AG10803 (cell line): ENCODE measurements at regions not wholly inside any gene's neighbourhood (a gene's known extent, or its start where the extent isn't known, plus 50 kb on each side); places are given as distances from the start of the nearest gene placed in this dataset.

Experiments used
- DNase-seq: peaks from one replicate; pipeline ENCODE4 v3.0.0; 2010; ENCODE audit warnings: low read depth
- H3K4me3 ChIP-seq: 2 replicates; pipeline ENCODE4 v1.5.1; 2011; ENCODE audit warnings: mild to moderate bottlenecking, low read length, control low read depth
- TF ChIP-seq, protein P1 (sequence below): conservative IDR thresholded peaks from 2 replicates; pipeline ENCODE4 v1.5.1; 2011; ENCODE audit warnings: mild to moderate bottlenecking, low read length, control low read depth, inconsistent platforms

DNA sequence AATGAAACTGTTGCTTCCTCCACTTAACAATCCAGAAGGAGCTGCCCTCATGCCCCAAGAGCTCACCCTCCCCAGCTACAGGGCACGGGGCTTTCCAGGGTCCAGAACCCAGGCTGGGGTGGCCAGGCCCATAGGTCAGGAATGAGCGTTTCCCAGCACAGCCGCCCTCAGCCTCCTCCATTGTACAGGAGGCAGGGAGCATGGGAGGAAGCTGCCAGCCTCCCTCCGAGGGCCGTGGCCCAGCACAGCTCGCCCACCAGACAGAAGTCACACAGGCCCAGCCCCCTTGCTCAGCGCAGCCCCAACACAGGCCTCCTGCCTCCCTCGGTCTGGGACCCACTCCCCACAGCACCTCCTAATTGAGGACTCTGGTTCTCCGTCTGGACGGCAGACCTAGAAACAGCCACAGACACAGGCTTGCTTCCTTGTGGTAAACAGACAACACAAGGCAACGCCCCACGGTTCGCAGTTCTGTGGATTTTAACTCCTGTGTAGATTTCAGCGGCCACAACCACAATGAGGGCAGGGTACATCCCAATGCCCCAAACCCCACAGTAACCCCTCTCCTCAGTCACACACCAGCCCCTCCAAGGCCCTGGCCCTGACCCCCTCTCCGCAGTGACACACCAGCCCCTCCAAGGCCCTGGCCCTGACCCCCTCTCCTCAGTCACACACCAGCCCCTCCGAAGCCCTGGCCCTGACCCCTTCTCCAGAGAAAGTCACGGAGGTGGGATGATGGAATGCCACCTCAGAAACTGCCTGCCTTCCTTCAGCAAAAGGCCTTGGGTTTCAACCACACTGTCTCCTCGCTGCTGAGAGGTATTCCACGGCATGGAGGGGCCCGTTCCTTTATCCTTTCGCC lies 173.5 kb downstream of the DLL1 start:
- TF ChIP-seq, protein P1, sequence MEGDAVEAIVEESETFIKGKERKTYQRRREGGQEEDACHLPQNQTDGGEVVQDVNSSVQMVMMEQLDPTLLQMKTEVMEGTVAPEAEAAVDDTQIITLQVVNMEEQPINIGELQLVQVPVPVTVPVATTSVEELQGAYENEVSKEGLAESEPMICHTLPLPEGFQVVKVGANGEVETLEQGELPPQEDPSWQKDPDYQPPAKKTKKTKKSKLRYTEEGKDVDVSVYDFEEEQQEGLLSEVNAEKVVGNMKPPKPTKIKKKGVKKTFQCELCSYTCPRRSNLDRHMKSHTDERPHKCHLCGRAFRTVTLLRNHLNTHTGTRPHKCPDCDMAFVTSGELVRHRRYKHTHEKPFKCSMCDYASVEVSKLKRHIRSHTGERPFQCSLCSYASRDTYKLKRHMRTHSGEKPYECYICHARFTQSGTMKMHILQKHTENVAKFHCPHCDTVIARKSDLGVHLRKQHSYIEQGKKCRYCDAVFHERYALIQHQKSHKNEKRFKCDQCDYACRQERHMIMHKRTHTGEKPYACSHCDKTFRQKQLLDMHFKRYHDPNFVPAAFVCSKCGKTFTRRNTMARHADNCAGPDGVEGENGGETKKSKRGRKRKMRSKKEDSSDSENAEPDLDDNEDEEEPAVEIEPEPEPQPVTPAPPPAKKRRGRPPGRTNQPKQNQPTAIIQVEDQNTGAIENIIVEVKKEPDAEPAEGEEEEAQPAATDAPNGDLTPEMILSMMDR: no peak
- no peak overlapping the region for H3K4me3 ChIP-seq
- DNase-seq: no peak

DNA sequence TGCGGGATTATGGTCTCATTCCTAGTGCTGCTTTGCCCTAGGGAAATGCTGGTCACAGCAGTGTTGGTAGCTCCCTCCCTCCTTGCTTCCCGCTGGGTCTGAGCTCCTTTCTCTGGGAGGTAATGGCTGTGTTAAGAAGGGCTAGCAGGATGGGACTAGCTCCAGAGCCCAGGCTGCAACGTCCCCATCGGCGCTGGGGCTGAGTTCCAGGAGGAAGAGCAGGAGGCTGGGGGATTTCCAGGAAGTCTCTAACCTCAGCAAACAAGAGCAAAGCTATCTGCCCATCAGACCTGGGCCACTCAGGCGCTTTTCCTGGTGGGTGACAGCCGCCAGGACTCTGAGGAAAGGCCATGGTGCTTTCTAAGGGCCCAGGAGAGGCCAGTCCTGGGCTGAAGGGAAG lies 174.2 kb downstream of the DLL1 start:
- TF ChIP-seq, protein P1: no peak
- no peak for DNase-seq
- H3K4me3 ChIP-seq: no peak overlapping the region

DNA sequence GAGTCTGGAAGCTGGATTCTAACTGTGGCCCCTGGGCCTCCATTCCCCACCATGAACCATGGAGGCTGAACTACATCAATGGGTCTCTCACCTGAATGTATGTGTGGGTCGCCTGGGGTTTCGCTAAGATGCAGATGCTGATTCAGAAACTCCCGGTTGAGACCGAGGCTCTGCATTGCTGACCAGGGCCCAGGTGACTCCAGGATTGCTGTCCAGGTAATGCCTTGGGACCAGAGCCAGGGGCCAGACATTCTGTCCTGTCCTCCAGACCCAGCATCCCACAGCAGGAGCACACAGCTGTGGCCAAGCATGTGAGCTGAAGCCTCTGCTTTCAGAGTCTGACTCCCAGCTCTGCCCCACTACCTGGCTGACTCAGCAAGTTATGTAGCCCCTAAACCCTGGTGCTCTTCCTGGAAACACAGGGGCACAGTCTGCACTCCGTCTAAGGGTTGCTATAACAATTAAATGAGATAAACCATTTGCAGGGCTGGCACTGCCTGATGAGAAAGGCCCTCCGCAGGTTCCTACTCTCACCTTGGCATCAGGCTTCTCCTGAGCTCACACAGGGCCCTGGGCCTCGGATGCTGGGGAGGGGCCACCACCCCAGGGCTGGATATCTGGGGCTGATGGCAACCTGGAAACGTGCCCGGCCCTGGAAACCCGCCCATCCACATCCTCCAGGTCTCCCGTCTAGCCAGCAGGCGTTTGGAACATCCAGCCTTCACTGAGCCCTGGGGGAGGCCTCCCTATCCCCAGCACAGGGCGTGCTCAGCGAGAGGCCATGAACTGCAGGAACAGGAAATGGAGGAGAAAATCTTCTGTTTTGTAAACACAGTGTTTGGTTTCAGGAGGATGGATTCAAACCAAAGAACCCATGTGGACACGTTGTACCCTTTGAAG lies 175.7 kb downstream of the DLL1 start:
- H3K4me3 ChIP-seq: no peak overlapping the region
- TF ChIP-seq, protein P1: no peak
- DNase-seq: no peak

DNA sequence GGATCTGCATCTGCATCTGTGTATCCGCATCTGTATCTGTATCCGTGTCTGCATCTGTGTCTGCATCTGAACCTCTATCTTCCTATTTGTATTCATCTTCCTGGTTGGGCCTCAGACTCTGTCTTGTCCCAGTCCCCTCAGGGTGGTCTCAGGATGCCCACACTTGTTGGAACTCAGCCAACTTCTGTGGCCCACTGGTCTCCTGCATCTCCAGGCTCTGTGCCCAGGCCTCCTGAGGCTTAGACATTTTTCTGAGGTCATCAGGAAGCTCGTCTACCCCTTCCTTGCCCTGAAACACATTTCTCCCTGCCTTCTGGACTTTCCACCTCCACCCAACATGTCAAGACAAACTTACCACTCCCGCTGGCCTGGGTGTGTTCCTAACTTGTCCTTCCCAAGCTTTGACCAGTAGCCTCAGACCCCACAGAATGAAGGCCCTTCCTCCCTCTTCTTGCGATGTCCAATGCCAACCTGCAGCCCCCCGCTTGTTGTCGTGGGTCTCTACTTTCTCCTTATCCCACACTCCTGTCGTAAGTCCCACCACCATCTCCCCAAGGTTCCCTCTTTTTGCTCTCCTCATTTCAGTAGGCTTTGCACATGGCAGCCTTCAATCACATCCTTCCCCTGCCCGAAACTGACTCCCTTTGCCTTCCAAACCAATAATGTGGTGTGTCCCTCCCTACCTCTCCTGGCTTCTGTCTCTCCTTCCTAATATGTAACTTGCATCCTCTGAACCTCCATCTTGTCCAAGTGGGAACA lies 176.5 kb downstream of the DLL1 start:
- DNase-seq: no peak
- TF ChIP-seq, protein P1: no peak
- no peak overlapping the region for H3K4me3 ChIP-seq

DNA sequence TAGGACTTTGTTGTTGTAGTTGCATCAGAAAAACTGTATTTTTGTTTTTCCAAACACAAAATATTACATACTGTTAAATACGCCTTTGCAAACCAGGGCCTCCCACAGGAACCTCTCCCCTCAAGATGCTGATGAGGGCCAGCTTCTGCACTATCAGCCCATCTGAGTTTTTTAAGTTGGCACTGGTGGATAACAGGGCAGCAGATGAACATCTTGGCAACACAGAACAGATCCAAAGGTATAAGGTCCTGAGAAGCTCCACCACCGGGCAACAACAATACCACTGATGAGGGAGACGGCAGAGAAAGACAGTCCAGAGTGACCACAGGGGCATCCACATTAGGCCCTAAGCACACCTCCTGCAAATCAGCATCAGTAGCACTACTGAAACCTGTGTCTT lies 177.7 kb downstream of the DLL1 start:
- H3K4me3 ChIP-seq: no peak overlapping the region
- TF ChIP-seq, protein P1: no peak
- DNase-seq: no peak

DNA sequence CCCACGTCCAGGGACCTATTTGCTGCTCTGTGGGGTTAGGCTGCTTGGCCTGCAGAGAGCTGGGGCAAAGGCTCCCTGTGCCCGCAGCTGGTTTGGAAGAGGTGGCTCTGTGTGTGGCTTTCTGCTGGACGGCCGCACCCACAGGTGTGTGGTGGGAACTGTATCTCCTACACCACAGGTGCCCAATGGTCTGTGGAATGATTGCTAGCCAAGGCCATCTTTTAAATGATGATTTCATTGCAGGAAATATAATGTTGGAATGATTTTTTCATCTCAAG lies 178.4 kb downstream of the DLL1 start:
- no peak overlapping the region for H3K4me3 ChIP-seq
- TF ChIP-seq, protein P1: no peak
- DNase-seq: no peak
